GM19395 (cell line): ENCODE measurements at regions not wholly inside any gene's neighbourhood (a gene's known extent, or its start where the extent isn't known, plus 50 kb on each side); places are given as distances from the start of the nearest gene placed in this dataset.
"Not testable (repeated sequence)": the region's sequence is repeated elsewhere in the genome, so short reads cannot be mapped to it uniquely, and the experiment has no call there.

ENCODE experiments used
- ATAC-seq: cut with Tn5 transposase; IDR thresholded peaks from one replicate; pipeline ENCODE4 v1.9.1; 2021; ENCODE audit warnings: mild to moderate bottlenecking, moderate library complexity; ENCODE audit not compliant: unreplicated experiment

DNA sequence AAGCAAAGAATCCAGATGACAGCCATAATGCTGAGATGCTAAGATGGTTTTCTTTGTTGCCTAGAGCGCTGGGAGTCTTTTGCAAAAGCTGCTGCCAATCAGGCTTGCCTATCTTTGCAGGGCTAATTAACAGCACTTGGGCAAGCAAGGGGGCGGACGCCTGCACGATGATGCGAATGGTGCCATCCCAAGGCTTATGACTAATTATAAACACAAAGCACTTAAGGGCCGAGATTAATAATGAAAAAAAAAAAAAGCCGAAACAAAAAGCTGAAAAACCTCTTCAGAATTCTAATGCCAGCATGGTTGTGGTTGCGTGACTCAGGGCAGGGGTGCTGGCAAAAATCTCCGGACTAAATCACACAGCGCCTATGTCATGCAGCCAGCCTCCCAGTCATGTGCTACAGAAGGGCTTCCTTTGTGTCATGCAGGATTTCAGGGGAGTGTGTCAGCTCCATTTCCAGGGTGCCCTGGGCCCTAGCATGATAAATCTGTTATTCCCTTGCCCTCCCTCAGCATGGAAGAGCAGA is 185.0 kb upstream of the ANKRD28 start:
- no peak for ATAC-seq

DNA sequence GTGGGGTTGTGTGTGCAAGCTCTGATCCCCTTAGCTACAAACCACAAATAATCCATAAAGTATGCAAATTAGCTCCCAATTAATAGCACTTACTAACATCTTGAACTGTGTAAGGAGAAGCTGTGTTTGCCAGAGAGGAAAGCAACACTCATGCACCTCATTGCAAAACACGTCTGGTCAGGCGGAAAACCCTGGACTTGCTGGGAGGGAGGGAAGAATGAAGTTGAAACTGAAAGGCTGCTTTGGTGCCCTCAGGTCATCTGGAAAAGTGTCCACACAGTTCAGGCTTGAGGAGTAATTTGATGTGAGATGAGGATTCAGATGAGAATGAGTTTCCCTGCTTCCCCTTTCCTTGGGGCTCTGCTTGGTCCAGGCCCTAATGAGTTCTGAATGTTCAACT is 185.5 kb upstream of the ANKRD28 start:
- ATAC-seq: no peak

DNA sequence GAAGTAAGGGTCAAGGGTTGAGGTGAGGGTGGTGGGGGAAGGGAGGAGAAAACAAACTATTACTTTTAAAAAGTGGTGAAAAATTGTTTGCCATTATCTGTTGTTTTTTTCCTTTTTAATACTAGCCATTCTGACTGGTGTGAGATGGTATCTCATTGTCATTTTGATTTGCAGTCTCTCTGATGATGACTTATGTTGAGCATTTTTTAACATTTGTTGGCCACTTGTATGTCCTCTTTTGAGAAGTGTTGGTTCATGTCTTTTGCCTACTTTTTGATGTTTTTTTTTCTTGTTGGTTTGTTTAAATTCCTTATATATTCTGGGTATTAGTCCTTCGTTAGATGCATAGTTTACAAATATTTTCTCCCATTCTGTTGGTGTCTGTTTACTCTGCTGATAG is 185.9 kb upstream of the ANKRD28 start:
- no peak for ATAC-seq

DNA sequence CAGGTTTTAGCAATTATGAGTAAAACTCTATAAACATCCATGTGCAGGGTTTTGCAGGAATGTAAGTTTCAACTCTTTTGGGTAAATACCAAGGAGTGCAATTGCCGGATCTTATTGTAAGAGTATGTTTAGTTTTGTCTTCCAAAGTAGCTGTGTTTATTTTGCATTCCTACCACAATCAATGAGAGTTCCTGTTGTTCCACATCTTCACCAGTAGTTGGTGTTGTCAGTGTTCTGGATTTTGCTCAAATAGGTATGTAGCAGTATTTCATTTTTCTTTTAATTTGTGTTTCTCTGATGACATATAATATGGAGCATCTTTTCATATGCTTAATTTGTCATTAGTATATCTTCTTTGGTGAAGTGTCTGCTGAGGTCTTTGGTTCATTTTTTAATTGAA is 185.1 kb upstream of the GALNT15 start:
- ATAC-seq: no peak

DNA sequence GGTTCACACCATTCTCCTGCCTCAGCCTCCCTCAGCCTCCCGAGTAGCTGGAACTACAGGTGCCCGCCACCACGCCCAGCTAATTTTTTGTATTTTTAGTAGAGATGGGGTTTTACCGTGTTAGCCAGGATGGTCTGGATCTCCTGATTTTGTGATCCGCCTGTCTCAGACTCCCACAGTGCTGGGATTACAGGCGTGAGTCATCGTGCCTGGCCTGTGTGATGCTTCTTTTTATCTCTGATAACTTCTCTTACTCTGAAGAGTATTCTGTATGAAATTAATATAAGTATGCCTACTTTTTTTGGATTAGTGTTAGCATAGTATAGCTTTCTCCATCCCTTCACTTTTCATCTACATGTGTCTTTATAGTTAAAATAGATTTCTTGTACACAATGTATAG is 180.8 kb upstream of the GALNT15 start:
- ATAC-seq: not testable (repeated sequence)

DNA sequence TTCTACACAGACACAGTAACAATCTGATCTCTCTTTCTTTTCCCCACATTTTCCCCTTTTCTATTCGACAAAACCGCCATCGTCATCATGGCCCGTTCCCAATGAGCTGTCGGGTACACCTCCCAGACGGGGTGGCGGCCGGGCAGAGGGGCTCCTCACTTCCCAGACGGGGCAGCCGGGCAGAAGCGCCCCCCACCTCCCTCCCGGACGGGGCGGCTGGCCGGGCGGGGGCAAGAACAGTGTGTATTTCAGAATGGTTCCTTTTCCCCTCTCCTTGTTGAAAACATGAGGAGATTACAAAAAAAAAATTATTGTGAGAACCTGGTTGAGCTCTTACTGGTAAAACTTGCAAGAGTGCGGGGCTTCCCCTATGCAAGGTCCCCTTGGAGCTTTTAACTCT is 178.0 kb upstream of the GALNT15 start:
- ATAC-seq: not testable (repeated sequence)

DNA sequence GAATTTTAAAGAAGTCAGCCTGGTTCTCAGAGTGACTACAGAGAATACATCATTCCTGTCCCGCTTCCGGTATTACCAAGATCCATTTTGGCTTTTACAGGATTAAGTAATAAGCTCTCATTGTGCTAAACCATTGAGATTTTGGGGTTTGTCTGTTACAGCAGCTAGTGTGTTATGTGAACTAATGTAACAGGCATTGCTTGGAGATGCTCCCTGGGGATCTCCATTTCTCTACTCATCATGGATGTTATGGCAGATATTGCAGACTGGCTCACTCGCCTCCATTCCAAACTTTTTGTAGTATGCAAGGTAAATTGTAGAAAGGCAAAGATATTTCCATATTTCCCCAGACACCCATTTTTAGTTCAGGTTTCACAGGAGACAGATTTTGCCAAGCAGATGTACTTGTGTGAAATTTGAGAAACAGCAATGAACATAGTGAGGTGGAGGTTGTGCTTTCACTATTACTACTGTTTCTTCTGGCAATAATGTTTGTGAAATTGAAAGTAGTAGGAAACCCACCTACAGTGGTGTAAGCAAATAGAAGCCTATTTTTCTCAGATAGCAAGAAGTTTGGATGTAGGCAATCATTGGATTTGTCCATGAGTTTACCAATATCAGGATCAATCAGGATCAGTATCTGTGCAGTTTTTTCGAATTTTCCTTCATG is 177.1 kb upstream of the GALNT15 start:
- ATAC-seq: peak; percentile 84

DNA sequence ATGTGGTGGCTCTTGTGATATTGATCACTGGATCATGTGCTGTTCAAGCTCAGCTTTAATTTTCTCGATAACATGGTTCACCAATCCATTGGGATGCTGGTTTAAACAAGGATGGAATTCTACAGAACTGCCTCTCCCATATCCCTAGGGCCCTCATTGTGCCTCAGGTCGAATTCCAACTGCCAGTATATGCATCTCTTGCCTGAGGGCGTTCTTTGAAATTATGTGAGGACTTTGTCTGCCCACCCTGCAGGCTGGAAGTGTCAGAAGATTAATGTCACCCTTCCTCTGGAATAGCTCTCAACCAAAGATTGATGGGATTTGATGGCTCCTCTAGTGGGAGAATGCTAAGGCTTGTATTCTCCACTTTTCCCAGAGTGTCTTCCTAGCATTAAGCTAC is 175.6 kb upstream of the GALNT15 start:
- no peak for ATAC-seq

DNA sequence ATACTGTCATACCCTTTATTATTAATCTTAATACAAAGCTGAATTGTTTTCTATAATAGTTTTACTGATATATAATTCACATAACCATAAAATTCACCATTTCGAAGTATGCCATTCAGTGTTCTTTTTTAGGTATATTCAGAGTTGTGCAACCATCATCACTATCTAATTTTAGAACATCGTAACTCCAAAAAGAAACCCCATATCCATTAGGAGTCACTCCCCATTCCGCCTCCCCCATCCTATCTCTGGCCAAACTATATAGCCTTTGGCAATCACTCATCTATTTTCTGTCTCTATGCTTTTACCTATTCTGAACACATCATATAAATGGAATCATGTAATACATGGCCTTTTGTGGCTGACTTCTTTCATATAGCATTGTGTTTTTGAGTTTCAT is 169.7 kb upstream of the GALNT15 start:
- no peak for ATAC-seq

DNA sequence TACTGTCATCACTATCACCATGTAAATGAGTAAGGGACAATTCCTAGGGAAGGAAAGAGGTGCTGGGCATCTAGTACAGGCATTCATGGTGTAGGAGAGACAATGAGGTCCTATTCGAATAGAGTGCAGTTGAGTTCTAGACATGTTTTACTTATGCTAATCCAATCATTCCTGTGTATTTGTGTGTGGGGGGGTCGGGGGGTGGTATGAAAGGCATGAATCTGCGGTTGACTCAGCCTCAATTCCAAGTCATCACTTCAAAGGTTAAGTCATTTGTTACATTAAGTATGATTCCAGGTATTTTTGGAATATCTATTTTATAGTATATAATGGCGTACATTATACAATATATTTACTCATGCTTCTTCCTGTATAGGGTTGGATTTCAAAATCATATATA is 163.1 kb upstream of the GALNT15 start:
- no peak for ATAC-seq

DNA sequence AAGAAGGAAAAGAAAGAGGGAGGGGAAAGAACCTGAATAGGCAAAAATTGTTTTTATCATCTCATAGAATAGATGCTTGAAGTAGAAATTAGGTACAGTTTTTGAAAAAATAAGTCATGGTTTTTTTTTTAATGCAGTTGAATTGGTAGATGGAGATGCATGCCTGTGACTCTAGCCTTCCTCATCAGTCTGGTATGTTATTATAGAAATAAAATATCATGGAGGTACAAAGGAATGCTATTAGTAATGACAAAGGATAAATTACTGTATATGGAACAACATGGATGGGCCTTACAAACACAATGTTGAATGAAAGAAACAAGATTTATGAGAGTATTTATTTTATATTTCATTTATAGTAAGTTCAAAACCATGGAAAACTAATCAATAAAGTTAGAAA is 162.4 kb upstream of the GALNT15 start:
- no peak for ATAC-seq

DNA sequence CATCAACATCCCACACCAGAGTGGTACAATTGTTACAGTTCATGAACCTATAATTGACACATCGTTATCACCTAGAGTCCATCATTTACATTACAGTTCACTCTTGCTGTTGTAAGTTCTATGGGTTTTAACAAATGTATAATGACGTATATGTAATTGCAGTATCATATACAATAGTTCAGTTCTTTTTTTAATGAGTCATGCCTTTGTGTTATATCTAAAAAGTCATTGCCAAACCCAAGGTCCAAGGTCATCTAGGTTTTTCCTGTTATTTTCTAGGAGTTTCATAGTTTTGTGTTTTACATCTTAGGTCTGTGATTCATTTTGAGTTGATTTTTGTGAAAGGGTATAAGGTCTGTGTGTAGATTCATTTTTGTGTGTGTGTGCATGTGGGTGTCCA is 160.9 kb upstream of the GALNT15 start:
- ATAC-seq: no peak

DNA sequence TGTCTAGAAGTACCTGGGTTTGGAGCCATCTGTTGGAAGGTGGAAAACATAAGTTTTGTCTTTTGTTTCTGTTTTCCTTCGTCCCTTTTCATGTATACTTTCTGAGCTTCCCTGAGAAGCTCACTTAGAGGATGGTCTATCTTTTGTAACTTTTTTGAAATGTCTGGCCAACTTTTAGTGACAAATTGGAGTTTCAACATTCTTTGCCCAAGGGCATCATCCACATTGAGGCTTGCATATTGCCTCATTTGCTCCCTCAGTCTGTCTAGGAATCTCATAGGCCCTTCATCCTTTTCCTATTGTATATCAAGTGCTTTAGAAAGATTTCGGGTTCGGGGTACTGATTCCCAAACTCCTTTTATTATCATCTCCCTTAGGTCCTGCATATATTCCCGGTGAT is 152.7 kb upstream of the GALNT15 start:
- not testable (repeated sequence) for ATAC-seq

DNA sequence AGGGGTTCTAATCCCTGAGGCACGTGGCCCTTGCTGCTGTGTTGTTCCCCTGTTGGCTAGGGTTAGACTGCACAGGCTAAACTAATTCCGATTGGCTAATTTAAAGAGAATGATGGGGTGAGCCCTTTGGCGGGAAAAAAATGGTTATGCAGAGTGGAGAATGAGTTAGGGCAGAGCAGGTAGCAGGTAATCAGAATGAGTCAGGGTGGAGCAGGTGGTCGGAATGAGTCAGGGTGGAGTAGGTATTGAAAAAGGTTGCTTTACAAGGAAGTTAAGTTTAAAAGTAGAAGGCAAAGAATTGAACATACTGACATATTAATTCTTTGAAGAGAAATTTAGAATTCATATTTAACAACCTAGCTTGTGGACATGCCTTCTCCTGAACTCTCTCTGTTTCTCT is 150.6 kb upstream of the GALNT15 start:
- ATAC-seq: not testable (repeated sequence)

DNA sequence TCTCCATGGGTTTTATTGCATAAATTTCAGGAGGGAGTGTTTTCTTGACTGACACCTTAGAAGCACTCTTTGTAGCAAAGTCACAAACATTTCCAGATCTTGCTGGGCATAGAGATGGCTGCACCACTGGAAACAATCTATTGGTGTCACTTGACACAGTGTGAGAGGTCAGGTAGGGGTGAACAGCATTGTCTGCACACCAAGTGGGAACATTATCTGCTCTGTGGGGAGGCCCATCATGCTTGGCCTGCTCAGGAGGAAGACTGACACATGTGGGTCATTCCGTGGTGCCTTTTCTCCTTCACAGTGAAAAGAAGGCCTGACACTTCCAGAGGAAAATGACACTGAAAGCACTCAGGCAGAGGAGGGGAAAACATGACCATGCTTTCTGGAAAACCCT is 149.9 kb upstream of the GALNT15 start:
- no peak for ATAC-seq

DNA sequence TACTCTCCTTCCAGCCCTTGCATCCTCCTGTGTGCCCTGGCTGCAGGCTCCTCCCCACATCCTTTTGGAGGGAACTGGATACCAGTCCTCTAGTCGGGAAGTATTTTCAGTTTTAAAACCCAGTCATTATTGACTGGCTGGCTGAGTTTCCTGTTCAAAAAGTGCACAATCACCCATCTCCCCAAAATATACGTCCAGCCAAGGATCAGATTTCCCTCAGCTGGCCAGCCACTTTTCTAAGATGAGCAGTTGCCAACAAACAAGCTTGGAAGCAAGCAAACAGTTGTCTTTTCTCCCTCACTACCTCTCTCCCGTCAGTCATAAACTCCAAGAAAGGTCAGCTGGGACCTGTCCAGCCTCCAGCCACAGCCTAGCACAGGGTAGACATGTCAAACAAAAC is 147.7 kb upstream of the GALNT15 start:
- ATAC-seq: no peak

DNA sequence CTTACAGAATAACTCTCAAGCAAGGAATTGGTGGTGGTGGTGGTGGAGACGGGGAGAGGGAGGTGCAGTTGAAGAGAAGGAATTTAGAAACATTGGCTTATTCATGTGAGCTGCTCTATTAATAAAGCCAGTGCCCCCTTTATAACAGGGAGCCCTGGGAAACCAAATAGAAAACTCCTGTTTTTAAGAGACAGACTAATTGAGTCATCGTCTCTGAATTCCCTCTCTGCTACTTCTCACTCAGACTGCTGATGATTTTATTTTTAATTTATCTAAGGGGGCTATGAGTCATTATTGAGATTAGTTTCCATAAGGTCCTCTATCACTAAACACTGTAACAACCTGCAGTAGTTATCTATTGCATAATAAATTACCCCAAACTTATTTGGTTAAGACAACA is 145.9 kb upstream of the GALNT15 start:
- ATAC-seq: no peak

DNA sequence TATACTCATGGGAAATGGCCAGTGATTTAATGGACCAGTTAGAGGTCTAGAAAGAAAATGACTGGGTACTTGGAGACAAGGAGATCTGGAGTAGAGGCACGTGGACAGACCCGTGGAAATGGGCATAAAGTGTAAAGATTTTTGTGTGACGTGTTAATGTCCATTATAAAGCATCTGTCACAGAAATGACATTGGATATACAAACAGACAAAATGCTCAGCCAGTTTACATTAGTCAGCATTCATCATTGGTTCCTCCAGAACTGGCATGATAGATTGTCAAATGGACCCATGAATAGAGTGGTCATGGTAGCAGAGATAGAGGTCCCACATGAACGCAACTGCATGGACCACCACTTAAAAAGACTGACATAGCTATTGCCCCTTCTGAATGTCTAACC is 144.1 kb upstream of the GALNT15 start:
- no peak for ATAC-seq

DNA sequence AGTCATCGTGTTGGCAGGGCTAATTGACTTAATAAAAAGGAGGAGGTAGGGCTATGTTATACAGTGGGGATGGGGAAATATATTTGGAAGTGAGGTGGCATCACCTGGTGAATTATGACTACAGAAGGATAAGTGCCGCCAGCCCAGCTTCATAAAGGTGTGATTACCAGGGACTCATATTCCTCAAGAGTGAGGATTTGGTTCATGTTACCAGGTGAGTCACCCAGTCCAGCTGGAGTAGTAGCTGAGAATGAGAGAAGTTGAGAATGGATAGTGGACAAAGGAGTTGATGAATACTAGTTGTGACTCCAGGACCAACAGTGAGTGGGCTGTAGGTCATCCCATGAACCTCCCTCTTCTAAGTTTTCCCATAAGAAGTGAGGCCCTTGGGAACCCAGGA is 143.0 kb upstream of the GALNT15 start:
- ATAC-seq: no peak

DNA sequence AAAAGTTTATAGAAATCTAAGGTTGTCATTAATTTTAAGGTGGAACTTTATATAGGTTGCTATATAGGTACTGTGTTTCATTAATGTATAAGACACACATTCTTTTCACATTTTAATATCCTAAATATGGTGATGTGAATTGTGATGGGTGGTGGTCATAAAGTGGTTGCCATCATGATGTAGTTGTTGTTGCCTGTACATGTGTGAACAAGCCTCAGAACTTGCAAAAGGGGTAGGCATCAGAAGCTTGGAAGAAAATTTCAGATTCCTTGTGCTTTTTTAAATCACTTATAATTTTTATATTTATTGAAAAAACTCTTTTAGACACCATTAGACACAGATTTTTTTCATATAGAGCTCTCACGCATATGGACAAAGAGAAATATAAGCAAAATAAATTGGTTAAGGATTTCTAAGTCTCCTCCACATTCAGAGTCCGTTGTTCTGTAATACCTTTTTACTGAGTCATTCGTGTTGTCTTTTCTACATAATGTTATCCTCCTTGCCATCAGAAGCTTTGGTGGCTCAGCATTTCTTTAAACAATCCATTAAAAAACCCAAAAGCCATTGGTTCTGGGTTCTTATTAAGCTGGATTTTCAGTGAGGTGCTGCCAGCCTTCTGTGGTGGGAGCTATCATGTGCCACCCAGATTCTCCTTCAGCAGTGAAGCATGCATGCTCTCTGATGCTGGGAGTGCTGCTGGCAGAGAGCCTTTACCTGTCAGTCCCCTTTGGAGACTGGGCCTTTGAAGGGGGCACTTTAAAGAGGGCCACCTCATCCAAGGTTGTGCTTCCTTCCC is 140.4 kb upstream of the GALNT15 start:
- no peak for ATAC-seq

DNA sequence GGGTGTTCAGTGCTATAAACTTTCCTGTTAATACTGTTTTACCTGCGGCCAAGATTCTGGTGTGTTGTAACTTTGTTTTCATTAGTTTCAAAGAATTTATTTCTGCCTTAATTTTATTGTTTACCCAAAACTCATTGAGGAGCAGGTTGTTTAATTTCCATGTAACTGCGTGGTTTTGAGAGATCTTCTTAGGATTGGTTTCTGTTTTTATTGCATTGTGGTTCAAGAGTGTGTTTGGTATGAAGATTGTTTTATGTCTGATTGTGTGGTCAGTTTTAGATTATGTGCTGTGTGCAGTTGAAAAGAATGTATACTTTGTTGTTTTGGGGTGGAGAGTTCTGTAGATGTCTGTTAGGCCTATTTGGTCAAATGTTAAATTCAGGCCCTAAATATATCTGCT is 133.5 kb upstream of the GALNT15 start:
- ATAC-seq: no peak
